ENCODE measurements at regions not wholly inside any gene's neighbourhood (a gene's known extent, or its start where the extent isn't known, plus 50 kb on each side); places are given as distances from the start of the nearest gene placed in this dataset.
"Not testable (repeated sequence)": the region's sequence is repeated elsewhere in the genome, so short reads cannot be mapped to it uniquely, and the experiment has no call there.

DNA sequence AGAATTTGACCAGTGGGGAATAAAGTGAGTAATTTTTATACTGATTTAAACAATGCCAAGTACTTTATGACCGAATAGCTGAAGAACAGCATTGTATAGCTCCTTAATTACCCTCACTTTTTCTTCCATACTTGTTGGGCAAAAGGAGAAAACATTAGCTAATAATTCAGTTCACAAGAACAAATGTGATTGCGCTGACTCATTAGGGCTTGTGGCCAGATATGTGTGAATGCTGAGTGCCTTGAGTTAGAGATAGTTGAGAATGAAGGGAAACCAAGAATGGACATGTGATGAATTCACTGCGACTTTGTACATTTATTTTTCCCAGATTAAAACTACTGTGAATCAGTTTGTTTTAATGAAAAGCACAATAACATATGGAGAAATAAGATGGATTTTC is 669.4 kb downstream of the TFAP2A start:
- ChIA-PET CTCF (interaction anchor here (0.6 kb wide), 1 partner anchor 777 kb away, joined by 3 read pairs; no protein-coding TSS in a partner anchor), POLR2A (no interaction called here)
- ATAC-seq = no peak
- no peaks in the 10 kb centered on the region for H3K36me3 Mint-ChIP-seq (ENCODE audit: low read depth)
- H3K27ac Mint-ChIP-seq = no peak overlapping the region
- DNase-seq = no peak
- peaks cover 1% of the 10 kb centered on the region for H3K9me3 Mint-ChIP-seq (ENCODE audit: low read depth)
- intact Hi-C loops (cut with DNase I, micrococcal nuclease) = no loop called here
- H3K27me3 Mint-ChIP-seq = no peaks in the 10 kb centered on the region
- no peak overlapping the region for H3K4me3 Mint-ChIP-seq
- H3K4me1 Mint-ChIP-seq = no peaks in the 10 kb centered on the region

DNA sequence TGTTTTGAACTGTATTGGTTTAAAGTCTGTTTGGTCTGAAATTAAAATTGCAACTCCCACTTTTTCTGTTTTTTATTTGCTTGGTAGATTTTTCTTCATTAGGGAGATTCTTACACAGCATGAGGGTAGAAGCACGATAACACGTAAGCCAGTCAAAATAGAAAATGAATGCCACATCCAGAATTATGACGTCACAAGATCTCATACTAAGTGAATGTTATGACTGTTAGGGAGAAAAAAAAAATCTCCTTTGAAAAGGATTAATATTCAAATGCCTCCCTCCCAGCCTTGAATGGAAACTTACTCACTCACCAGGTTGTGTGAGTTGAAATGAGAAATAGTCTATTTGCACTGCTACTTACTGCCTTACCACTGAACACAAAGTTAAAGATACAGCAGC is 670.8 kb downstream of the TFAP2A start:
- POLR2A ChIA-PET = no interaction called here
- no peak overlapping the region for H3K27ac Mint-ChIP-seq
- CTCF ChIA-PET = interaction anchor here (0.7 kb wide), 1 partner anchor 896 kb away, joined by 3 read pairs; no protein-coding TSS in a partner anchor

DNA sequence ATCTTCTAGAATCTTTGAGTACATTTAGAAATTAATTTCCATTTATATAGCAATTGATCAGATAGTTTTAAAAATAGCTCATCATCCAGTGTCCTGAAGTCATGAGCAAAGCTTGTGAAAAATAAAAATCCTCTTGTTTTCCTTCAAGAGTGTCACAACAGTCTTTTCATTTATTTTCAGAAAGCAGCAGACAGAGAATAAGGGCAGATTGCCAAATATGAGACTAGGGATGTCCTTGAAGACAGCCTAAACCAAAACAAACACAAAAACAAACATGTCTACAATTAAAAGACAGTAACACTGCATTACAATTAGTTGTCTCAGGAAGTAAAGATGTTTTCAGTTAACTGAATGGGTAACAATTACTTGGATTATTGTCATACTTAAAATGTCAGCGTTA is 682.8 kb downstream of the TFAP2A start:
- H3K9me3 Mint-ChIP-seq (ENCODE audit: low read depth) = peaks cover 7% of the 10 kb centered on the region
- H3K4me1 Mint-ChIP-seq = no peaks in the 10 kb centered on the region
- H3K4me3 Mint-ChIP-seq = no peak overlapping the region
- no peak for ATAC-seq
- ChIA-PET CTCF (no interaction called here), POLR2A (no interaction called here)
- H3K27ac Mint-ChIP-seq = no peak overlapping the region
- no peaks in the 10 kb centered on the region for H3K36me3 Mint-ChIP-seq (ENCODE audit: low read depth)
- H3K27me3 Mint-ChIP-seq = no peaks in the 10 kb centered on the region
- DNase-seq = no peak
- intact Hi-C loops (cut with DNase I, micrococcal nuclease) = no loop called here

More for the DNA sequence above, 670.8 kb downstream of the TFAP2A start:
- Mint-ChIP-seq H3K4me3 (no peak overlapping the region), H3K9me3 (ENCODE audit: low read depth) (peaks cover 1% of the 10 kb centered on the region), H3K27me3 (no peaks in the 10 kb centered on the region), H3K4me1 (no peaks in the 10 kb centered on the region), H3K36me3 (ENCODE audit: low read depth) (no peaks in the 10 kb centered on the region)
- ATAC-seq = no peak
- no peak for DNase-seq
- intact Hi-C loops (cut with DNase I, micrococcal nuclease) = no loop called here

DNA sequence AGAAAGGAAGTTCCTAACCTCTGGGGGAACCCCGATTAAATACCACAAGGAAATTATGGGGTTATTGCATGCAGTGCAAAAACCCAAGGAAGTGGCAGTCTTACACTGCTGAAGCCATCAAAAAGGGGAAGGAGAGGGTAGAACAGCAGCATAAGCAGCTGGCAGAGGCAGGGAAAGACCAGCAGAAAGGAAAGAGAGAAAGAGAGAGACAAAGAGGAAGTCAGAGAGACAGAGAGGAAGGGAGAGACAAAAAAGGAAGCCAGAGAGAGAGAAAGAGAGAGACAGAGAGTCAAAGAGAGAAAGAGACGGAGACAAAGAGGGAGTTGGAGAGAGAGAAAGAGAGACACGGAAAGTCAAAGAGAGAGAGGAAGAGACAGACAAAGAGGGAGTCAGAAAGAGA is 689.1 kb downstream of the TFAP2A start:
- POLR2A ChIA-PET; H3K27me3 Mint-ChIP-seq; H3K9me3 Mint-ChIP-seq (ENCODE audit: low read depth); H3K27ac Mint-ChIP-seq; DNase-seq; H3K36me3 Mint-ChIP-seq (ENCODE audit: low read depth); ATAC-seq; H3K4me1 Mint-ChIP-seq; intact Hi-C loops (cut with DNase I, micrococcal nuclease); CTCF ChIA-PET; H3K4me3 Mint-ChIP-seq: not testable (repeated sequence)

DNA sequence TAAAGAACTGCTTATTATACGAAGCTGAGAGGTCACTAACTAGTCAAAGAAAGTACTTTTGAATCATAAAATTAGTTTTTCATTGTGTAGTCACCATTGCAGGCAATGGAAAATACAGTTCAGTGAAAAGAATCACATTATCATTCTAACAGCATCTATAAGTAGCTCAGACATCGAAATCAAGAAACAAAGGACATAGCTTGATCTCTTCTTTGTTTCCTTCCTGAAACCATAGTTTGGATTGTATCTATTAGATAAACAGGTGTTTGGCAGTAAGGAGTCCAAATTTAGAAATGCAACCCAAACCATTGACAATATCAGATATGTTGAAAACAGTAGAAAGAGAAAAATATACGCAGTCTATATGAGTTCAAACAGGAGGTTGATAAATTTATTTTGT is 697.3 kb downstream of the TFAP2A start:
- Mint-ChIP-seq H3K27me3 (no peaks in the 10 kb centered on the region), H3K4me3 (no peak overlapping the region), H3K27ac (no peak overlapping the region), H3K36me3 (ENCODE audit: low read depth) (no peaks in the 10 kb centered on the region), H3K9me3 (ENCODE audit: low read depth) (no peaks in the 10 kb centered on the region), H3K4me1 (no peaks in the 10 kb centered on the region)
- ChIA-PET POLR2A (no interaction called here), CTCF (no interaction called here)
- intact Hi-C loops (cut with DNase I, micrococcal nuclease) = no loop called here
- no peak for DNase-seq
- no peak for ATAC-seq

DNA sequence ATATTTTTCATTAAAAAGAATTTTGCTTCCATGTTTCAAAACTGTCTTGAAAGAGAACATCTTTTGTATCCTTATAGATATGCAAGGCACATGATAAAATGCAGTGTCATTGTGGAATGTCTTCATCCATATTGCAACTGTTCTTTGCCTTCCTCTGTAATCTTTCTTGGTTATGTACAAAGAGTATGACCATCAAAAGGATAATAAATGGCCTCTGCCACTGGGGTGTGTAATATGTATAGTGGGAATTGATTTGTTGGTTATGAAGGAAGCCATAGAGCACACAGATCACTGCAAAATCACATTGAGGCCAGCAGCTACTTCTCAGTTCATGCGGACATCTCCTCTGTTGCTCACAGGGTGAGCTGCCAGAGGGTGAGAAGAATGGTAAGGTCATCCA is 703.5 kb downstream of the TFAP2A start:
- Mint-ChIP-seq H3K4me3 (no peak overlapping the region), H3K36me3 (ENCODE audit: low read depth) (no peaks in the 10 kb centered on the region), H3K27me3 (no peaks in the 10 kb centered on the region), H3K4me1 (no peaks in the 10 kb centered on the region), H3K9me3 (ENCODE audit: low read depth) (no peaks in the 10 kb centered on the region), H3K27ac (no peak overlapping the region)
- CTCF ChIA-PET = no interaction called here
- no peak for ATAC-seq
- DNase-seq = no peak
- intact Hi-C loops (cut with DNase I, micrococcal nuclease) = no loop called here
- POLR2A ChIA-PET = no interaction called here

DNA sequence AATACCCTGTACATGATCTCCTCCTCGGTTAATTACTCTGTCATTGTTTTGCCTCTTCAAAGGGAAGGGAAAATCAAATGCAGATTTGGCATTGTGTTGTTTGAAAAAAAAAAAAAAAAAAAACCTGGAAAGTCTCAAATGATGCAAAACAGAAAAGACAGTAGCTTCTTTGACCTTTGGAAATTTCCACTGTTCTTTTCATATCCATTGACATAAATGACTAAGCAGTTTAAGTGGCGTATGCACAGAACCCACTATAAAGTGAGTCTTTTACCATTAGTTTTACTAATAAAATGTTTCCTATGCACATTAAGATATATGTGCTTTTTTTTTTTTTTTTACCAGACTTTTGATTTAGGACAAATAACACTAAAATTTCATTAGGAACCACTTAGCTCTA is 704.3 kb downstream of the TFAP2A start:
- no peaks in the 10 kb centered on the region for H3K27me3 Mint-ChIP-seq
- H3K36me3 Mint-ChIP-seq (ENCODE audit: low read depth) = no peaks in the 10 kb centered on the region
- H3K27ac Mint-ChIP-seq = no peak overlapping the region
- ATAC-seq (no peak), DNase-seq (no peak)
- H3K4me3 Mint-ChIP-seq = no peak overlapping the region
- ChIA-PET CTCF (no interaction called here), POLR2A (no interaction called here)
- no peaks in the 10 kb centered on the region for H3K9me3 Mint-ChIP-seq (ENCODE audit: low read depth)
- no peaks in the 10 kb centered on the region for H3K4me1 Mint-ChIP-seq
- intact Hi-C loops (cut with DNase I, micrococcal nuclease) = no loop called here

DNA sequence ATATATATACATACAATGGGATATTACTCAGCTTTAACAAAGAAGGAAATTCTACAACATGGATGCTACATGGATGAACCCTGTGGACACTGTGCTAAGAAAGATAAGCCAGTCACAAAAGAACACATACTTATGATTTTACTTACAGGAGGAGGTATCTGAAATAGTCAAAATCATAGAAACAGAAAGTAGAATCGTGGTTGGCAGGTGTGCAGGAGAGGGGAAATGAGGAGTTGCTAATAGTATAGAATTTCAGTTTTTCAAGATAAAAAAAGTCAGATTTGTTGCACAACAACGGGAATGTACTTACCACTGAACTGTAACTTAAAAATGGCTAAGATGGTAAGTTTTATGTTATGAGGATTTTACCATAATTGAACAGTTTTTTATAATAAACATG is 706.3 kb downstream of the TFAP2A start:
- no peaks in the 10 kb centered on the region for H3K27me3 Mint-ChIP-seq
- no peaks in the 10 kb centered on the region for H3K4me1 Mint-ChIP-seq
- POLR2A ChIA-PET = no interaction called here
- H3K36me3 Mint-ChIP-seq (ENCODE audit: low read depth) = no peaks in the 10 kb centered on the region
- ATAC-seq (no peak), DNase-seq (no peak)
- H3K9me3 Mint-ChIP-seq (ENCODE audit: low read depth) = no peaks in the 10 kb centered on the region
- CTCF ChIA-PET = no interaction called here
- H3K4me3 Mint-ChIP-seq = no peak overlapping the region
- no peak overlapping the region for H3K27ac Mint-ChIP-seq
- intact Hi-C loops (cut with DNase I, micrococcal nuclease) = no loop called here

DNA sequence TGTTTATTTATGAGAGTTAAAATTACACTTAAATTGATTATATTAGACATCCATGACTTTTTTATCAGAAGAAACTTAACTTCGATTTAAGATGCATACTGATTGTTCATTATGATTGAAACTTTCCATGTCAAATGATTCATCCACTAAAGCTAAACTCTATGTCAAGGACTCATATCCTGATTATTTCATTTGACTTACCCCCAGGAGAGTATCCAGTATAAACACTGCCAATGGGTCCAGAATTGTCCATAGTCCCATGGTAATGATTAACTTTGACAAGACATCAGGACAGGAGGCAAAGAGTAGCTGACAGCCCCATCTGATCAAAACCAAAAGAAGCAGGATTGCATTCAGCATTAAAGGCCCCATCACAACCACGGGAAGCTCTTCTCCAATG is 709.9 kb downstream of the TFAP2A start:
- intact Hi-C loops (cut with DNase I, micrococcal nuclease) = no loop called here
- DNase-seq = no peak
- POLR2A ChIA-PET = no interaction called here
- Mint-ChIP-seq H3K27me3 (no peaks in the 10 kb centered on the region), H3K4me1 (no peaks in the 10 kb centered on the region), H3K36me3 (ENCODE audit: low read depth) (no peaks in the 10 kb centered on the region), H3K9me3 (ENCODE audit: low read depth) (no peaks in the 10 kb centered on the region), H3K4me3 (no peak overlapping the region), H3K27ac (no peak overlapping the region)
- no peak for ATAC-seq
- CTCF ChIA-PET = no interaction called here

DNA sequence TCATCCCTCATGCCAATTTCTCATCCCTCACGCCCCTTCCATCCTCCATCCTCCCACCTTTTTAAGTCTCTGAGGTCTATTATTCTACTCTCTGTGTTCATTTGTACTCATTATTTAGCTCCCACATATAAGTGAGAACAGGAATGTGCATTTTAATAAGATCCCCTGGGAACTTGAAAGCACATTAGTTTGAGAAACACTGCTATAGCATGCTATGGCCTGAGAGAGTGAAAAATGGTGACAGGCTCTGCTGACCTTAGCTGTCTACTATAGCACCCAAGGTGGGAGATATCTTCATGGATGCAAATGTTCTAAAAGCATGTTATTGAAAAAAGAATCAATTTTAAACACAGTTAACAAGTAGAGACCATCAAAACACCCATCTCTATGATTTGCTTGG is 712.0 kb downstream of the TFAP2A start:
- Mint-ChIP-seq H3K4me3 (no peak overlapping the region), H3K9me3 (ENCODE audit: low read depth) (no peaks in the 10 kb centered on the region), H3K27me3 (no peaks in the 10 kb centered on the region), H3K27ac (no peak overlapping the region), H3K36me3 (ENCODE audit: low read depth) (no peaks in the 10 kb centered on the region), H3K4me1 (no peaks in the 10 kb centered on the region)
- intact Hi-C loops (cut with DNase I, micrococcal nuclease) = no loop called here
- ChIA-PET CTCF (no interaction called here), POLR2A (no interaction called here)
- ATAC-seq = no peak
- no peak for DNase-seq

DNA sequence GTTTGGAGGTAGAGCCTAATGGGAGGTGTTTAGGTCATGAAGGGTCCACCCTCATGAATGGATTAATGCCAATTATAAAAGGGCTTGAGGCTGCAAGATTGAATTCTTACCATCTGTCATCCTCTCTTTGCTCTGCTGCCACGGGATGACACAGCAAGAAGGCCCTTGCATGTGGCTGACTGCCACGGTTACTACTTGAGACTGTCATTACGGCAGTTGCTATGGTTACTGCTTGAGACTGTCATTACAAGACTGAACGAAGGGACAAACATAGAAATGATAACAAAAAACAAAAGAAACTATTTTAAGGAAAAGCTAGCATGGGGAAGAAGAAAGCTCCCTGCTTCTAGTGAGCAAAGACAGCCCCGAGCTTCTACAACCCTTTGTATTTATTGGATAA is 715.0 kb downstream of the TFAP2A start:
- Mint-ChIP-seq H3K4me3 (no peak overlapping the region), H3K9me3 (ENCODE audit: low read depth) (peaks cover 1% of the 10 kb centered on the region), H3K27me3 (no peaks in the 10 kb centered on the region), H3K36me3 (ENCODE audit: low read depth) (no peaks in the 10 kb centered on the region), H3K4me1 (no peaks in the 10 kb centered on the region), H3K27ac (no peak overlapping the region)
- DNase-seq = no peak
- POLR2A ChIA-PET = no interaction called here
- CTCF ChIA-PET = no interaction called here
- no peak for ATAC-seq
- intact Hi-C loops (cut with DNase I, micrococcal nuclease) = no loop called here

DNA sequence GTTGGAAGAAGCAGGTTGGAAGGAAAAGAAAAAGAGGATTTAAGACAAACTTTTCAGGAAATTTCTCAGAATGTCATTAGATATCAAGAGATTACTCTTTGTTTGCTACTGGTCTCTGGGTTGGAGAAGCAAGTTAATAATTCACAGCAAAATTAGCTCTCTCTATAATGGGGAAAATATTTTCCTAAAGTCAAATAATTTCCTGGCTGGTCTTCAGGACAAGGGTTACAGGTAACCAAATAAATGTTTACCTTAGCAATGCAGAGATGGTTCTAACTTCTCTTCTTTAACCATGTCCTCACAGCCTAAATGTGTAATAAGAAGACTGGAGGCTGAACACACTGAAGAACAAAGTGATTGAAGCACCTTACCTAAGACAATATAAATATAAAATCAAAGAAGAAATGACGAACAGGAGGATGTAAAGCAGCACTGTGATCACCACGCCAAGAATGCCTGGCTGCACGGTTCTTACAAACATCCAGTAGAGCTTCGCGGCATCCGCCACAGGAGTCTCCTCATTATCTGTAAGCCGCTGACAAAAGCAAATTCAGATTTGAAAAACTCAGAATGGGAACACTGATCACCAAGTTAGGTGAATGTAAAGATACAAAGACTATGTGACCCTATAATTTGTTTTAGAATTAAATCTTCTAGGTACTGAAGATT is 717.5 kb downstream of the TFAP2A start:
- no peak for DNase-seq
- ATAC-seq = no peak
- H3K4me1 Mint-ChIP-seq = no peaks in the 10 kb centered on the region
- POLR2A ChIA-PET = no interaction called here
- CTCF ChIA-PET = no interaction called here
- intact Hi-C loops (cut with DNase I, micrococcal nuclease) = no loop called here
- H3K9me3 Mint-ChIP-seq (ENCODE audit: low read depth) = peaks cover 6% of the 10 kb centered on the region
- H3K36me3 Mint-ChIP-seq (ENCODE audit: low read depth) = no peaks in the 10 kb centered on the region
- H3K27me3 Mint-ChIP-seq = no peaks in the 10 kb centered on the region
- H3K4me3 Mint-ChIP-seq = no peak overlapping the region
- no peak overlapping the region for H3K27ac Mint-ChIP-seq

DNA sequence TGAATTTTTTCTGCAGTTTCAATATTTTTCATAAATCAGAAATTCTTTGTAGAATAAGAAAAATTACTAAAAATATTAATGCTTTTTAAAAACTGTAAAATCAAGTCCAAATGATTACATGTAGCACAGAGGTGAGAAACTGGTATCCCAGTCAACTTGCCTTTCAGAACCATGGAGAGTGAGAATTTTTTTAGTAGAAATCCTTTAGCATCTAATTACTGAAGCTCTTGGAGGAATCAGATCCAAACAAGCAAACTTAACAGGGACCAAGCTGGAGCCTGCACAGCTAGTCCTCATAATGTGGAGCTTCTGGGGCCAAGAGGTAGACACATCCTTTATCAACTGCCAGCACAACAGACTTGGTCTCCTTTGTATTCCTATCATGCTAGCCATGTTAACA is 724.5 kb downstream of the TFAP2A start:
- ChIA-PET CTCF (no interaction called here), POLR2A (no interaction called here)
- H3K4me1 Mint-ChIP-seq = no peaks in the 10 kb centered on the region
- H3K4me3 Mint-ChIP-seq = no peak overlapping the region
- intact Hi-C loops (cut with DNase I, micrococcal nuclease) = no loop called here
- H3K9me3 Mint-ChIP-seq (ENCODE audit: low read depth) = peaks cover 6% of the 10 kb centered on the region
- H3K27ac Mint-ChIP-seq = no peak overlapping the region
- H3K27me3 Mint-ChIP-seq = no peaks in the 10 kb centered on the region
- no peak for ATAC-seq
- no peaks in the 10 kb centered on the region for H3K36me3 Mint-ChIP-seq (ENCODE audit: low read depth)
- no peak for DNase-seq
